Lower lobe of right lung (tissue), 2 donors: ENCODE measurements at regions not wholly inside any gene's neighbourhood (a gene's known extent, or its start where the extent isn't known, plus 50 kb on each side); places are given as distances from the start of the nearest gene placed in this dataset.

Source experiments
- ATAC-seq, 2 donors: fragments of 200-7000 bp; cut with Tn5 transposase; one replicate each; pipeline ENCODE4 v1.9.1; 2020 to 2022; ENCODE audit warnings: mild to moderate bottlenecking in 2 of 2, moderate library complexity in 2 of 2
- DNase-seq: peaks from one replicate; pipeline ENCODE4 v3.0.0-alpha.2; 2020
- H3K27ac ChIP-seq: fragments of 200-600 bp; one replicate; pipeline ENCODE4 v1.8.0; 2022
- H3K27me3 ChIP-seq: fragments of 200-600 bp; one replicate; pipeline ENCODE4 v1.8.0; 2022; ENCODE audit warnings: low read depth
- H3K36me3 ChIP-seq: fragments of 200-600 bp; one replicate; pipeline ENCODE4 v1.8.0; 2022; ENCODE audit warnings: mild to moderate bottlenecking
- H3K4me1 ChIP-seq: fragments of 200-600 bp; one replicate; pipeline ENCODE4 v1.8.0; 2022
- H3K4me3 ChIP-seq: fragments of 200-600 bp; one replicate; pipeline ENCODE4 v1.8.0; 2022; ENCODE audit warnings: mild to moderate bottlenecking
- H3K9me3 ChIP-seq: fragments of 200-600 bp; one replicate; pipeline ENCODE4 v1.8.0; 2022
- intact Hi-C: fragments of 100-400 bp; cut with DNase I; formaldehyde crosslinking; loops from one replicate; pipeline ENCODE4 v1.11.0; 2022
- TF ChIP-seq, protein P1 (sequence below): fragments of 200-600 bp; IDR thresholded peaks from one replicate; pipeline ENCODE4 v1.8.0; 2022; ENCODE audit warnings: antibody characterized with exemption, mild to moderate bottlenecking
- donor health status: DM: no; HTN: yes; CAD: no; lungs with severe emphysema.

- ATAC-seq: peak in 1 of 2 donors; percentile 46
- H3K27ac ChIP-seq: no peak overlapping the region
- H3K4me1 ChIP-seq: peaks cover 4% of the 10 kb centered on the region
- DNase-seq: no peak
- no peaks in the 10 kb centered on the region for H3K36me3 ChIP-seq
- intact Hi-C loops: no loop called here
- TF ChIP-seq, protein P1, sequence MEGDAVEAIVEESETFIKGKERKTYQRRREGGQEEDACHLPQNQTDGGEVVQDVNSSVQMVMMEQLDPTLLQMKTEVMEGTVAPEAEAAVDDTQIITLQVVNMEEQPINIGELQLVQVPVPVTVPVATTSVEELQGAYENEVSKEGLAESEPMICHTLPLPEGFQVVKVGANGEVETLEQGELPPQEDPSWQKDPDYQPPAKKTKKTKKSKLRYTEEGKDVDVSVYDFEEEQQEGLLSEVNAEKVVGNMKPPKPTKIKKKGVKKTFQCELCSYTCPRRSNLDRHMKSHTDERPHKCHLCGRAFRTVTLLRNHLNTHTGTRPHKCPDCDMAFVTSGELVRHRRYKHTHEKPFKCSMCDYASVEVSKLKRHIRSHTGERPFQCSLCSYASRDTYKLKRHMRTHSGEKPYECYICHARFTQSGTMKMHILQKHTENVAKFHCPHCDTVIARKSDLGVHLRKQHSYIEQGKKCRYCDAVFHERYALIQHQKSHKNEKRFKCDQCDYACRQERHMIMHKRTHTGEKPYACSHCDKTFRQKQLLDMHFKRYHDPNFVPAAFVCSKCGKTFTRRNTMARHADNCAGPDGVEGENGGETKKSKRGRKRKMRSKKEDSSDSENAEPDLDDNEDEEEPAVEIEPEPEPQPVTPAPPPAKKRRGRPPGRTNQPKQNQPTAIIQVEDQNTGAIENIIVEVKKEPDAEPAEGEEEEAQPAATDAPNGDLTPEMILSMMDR: no peak
- no peak overlapping the region for H3K4me3 ChIP-seq
- H3K27me3 ChIP-seq: no peaks in the 10 kb centered on the region
- H3K9me3 ChIP-seq: no peaks in the 10 kb centered on the region
These were observed 650.6 kb downstream of the SLC4A3 start for GRCh38 chr2:220278022-220278421.

DNA sequence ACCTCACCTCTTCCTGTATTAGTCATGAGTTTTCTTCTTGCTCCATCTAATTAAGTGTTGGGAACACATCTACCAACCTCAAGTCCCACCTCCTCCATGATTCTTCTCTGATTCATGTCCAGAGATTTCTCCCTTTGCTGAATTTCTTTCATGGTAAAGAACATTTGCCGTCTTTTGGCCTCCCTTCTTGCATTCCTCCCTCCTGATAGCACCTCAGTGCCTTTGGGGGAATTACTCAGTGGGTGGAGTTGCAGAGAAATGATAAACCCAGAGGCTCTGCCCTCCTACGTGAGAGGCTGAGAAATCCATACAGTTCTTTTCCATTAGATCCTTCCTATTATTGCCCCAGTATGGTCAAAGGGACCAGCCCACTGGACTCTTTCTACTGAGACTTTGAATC lies 651.9 kb downstream of the SLC4A3 start:
- no peaks in the 10 kb centered on the region for H3K36me3 ChIP-seq
- no peaks in the 10 kb centered on the region for H3K9me3 ChIP-seq
- ATAC-seq (no peak), DNase-seq (no peak)
- no peak overlapping the region for H3K27ac ChIP-seq
- TF ChIP-seq, protein P1: no peak
- H3K27me3 ChIP-seq: no peaks in the 10 kb centered on the region
- H3K4me1 ChIP-seq: peaks cover 4% of the 10 kb centered on the region
- no peak overlapping the region for H3K4me3 ChIP-seq
- intact Hi-C loops: no loop called here

DNA sequence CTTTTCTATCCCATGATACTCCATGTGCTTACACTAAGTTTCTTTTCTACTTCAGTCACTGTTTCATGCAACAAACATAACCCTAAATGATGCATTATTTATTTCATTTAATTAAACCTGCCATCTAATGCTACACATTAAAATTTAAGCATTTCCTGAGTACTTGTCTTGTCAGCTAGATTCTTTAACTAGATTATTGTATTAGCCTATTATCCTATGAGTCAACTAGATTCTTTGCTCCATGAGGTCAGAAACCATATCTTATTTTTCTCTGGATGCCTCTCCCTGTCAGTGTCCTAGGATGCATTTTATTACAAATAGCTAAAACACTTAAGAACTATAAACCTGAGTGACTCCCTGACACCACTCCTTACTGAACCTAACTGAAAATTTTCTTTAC lies 652.4 kb downstream of the SLC4A3 start:
- Histone ChIP-seq H3K27me3 (no peaks in the 10 kb centered on the region), H3K27ac (no peak overlapping the region), H3K36me3 (no peaks in the 10 kb centered on the region), H3K4me3 (no peak overlapping the region), H3K9me3 (no peaks in the 10 kb centered on the region), H3K4me1 (peaks cover 4% of the 10 kb centered on the region)
- TF ChIP-seq, protein P1: no peak
- intact Hi-C loops: no loop called here
- DNase-seq: no peak
- no peak for ATAC-seq

DNA sequence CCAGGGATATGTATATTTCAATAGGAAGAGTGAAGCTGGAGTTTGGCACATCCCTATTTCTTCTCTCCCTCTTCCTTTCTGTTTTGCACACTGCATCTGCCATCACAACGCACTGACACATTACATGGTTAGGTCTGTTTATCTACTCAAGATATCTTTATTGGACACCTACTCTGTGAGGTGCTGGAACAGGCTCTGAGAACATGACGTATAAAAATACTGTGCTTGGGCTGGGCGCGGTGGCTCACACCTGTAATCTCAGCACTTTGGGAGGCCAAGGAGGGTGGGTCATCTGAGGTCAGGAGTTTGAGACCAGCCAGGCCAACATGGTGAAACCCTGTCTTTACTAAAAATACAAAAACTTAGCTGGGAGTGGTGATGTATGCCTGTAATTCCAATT lies 653.3 kb downstream of the SLC4A3 start:
- Histone ChIP-seq H3K27ac (no peak overlapping the region), H3K4me3 (no peak overlapping the region), H3K36me3 (no peaks in the 10 kb centered on the region), H3K9me3 (no peaks in the 10 kb centered on the region), H3K4me1 (peaks cover 4% of the 10 kb centered on the region), H3K27me3 (no peaks in the 10 kb centered on the region)
- TF ChIP-seq, protein P1: no peak
- no peak for DNase-seq
- no peak for ATAC-seq
- intact Hi-C loops: no loop called here

DNA sequence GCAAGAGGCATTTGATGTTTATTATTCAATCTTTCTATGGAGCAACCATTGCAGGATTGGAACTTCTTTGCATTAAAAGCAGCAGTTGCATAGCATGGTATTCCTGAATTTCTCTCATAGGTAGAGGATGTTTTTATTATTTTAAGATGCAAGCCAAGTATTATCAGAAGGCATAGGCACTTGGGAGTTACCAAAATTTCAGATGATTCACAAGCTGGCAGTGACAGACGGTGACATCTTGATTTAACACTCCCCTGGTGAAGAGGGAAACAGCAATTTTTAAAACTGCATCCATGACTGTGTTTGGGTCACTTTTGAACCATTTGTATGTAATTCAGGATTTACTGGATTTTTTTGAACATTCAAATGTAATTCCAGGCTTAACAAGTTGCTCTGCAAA lies 654.3 kb downstream of the SLC4A3 start:
- DNase-seq (no peak), ATAC-seq (no peak)
- no peak overlapping the region for H3K27ac ChIP-seq
- peaks cover 4% of the 10 kb centered on the region for H3K4me1 ChIP-seq
- intact Hi-C loops: no loop called here
- no peaks in the 10 kb centered on the region for H3K36me3 ChIP-seq
- H3K4me3 ChIP-seq: no peak overlapping the region
- TF ChIP-seq, protein P1: no peak
- no peaks in the 10 kb centered on the region for H3K27me3 ChIP-seq
- no peaks in the 10 kb centered on the region for H3K9me3 ChIP-seq

DNA sequence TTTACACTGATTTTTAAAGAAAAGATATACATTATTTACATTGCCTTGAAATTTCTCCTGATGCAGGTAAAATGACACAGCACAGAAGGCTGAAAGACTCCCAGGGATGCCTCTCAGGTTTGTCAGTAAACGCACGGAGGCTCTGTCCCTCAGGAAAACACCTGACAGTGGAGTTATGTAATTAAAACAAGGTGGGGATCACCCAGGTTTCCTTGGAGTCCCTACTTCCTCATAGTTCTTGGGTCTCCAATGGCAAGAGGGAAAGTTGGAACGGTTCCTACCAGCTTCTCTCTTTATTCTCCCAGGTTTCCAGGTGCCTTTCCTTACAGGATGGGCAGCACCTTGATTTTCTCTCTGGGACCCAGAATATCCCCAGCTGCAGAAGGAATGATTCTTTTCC lies 654.8 kb downstream of the SLC4A3 start:
- no peak for ATAC-seq
- no peaks in the 10 kb centered on the region for H3K36me3 ChIP-seq
- DNase-seq: no peak
- TF ChIP-seq, protein P1: no peak
- H3K4me1 ChIP-seq: peaks cover under 1% of the 10 kb centered on the region
- no peaks in the 10 kb centered on the region for H3K9me3 ChIP-seq
- H3K27ac ChIP-seq: no peak overlapping the region
- intact Hi-C loops: no loop called here
- H3K27me3 ChIP-seq: no peaks in the 10 kb centered on the region
- H3K4me3 ChIP-seq: no peak overlapping the region
